ENCODE measurements at regions not wholly inside any gene's neighbourhood (a gene's known extent, or its start where the extent isn't known, plus 50 kb on each side); places are given as distances from the start of the nearest gene placed in this dataset.
A peak's percentile ranks its signal among the peaks of the same experiment; 100 is the strongest.

GRCh38 chr4:123807866-123808265 is 411.3 kb downstream of the SPRY1 start:
- DNase-seq (ENCODE audit: low read depth, low spot score) = no peak

GRCh38 chr4:123809864-123810263 is 413.3 kb downstream of the SPRY1 start:
- DNase-seq (ENCODE audit: low read depth, low spot score) = no peak

- no peak for DNase-seq (ENCODE audit: low read depth, low spot score)
Observed at GRCh38 chr4:123812066-123812390, 415.4 kb downstream of the SPRY1 start.

- DNase-seq (ENCODE audit: low read depth, low spot score) = no peak
Observed at GRCh38 chr4:123813901-123814300, 417.3 kb downstream of the SPRY1 start.

- no peak for DNase-seq (ENCODE audit: low read depth, low spot score)
Observed at GRCh38 chr4:123816462-123816861, 419.9 kb downstream of the SPRY1 start.

- DNase-seq (ENCODE audit: low read depth, low spot score) = no peak
Observed at GRCh38 chr4:123817025-123817688, 420.6 kb downstream of the SPRY1 start.

- no peak for DNase-seq (ENCODE audit: low read depth, low spot score)
Observed at GRCh38 chr4:123819362-123820035, 422.9 kb downstream of the SPRY1 start.

GRCh38 chr4:123821861-123822260 is 425.3 kb downstream of the SPRY1 start:
- no peak for DNase-seq (ENCODE audit: low read depth, low spot score)

GRCh38 chr4:123822353-123822752 is 425.8 kb downstream of the SPRY1 start:
- no peak for DNase-seq (ENCODE audit: low read depth, low spot score)

GRCh38 chr4:123823244-123823643 is 426.6 kb downstream of the SPRY1 start:
- no peak for DNase-seq (ENCODE audit: low read depth, low spot score)

- DNase-seq (ENCODE audit: low read depth, low spot score) = no peak
Observed at GRCh38 chr4:123824524-123824923, 427.9 kb downstream of the SPRY1 start.

- DNase-seq (ENCODE audit: low read depth, low spot score) = no peak
Observed at GRCh38 chr4:123825596-123826291, 429.1 kb downstream of the SPRY1 start.

- DNase-seq (ENCODE audit: low read depth, low spot score) = no peak
Observed at GRCh38 chr4:123826896-123827295, 430.3 kb downstream of the SPRY1 start.

GRCh38 chr4:123827511-123827910 is 430.9 kb downstream of the SPRY1 start:
- no peak for DNase-seq (ENCODE audit: low read depth, low spot score)

- no peak for DNase-seq (ENCODE audit: low read depth, low spot score)
Observed at GRCh38 chr4:123830930-123831329, 434.3 kb downstream of the SPRY1 start.

GRCh38 chr4:123832173-123833026 is 435.8 kb downstream of the SPRY1 start:
- peak; percentile 89 for DNase-seq (ENCODE audit: low read depth, low spot score)

GRCh38 chr4:123833171-123833643 is 436.6 kb downstream of the SPRY1 start:
- no peak for DNase-seq (ENCODE audit: low read depth, low spot score)

GRCh38 chr4:123835831-123836590 is 439.4 kb downstream of the SPRY1 start:
- no peak for DNase-seq (ENCODE audit: low read depth, low spot score)

GRCh38 chr4:123836851-123837595 is 440.4 kb downstream of the SPRY1 start:
- DNase-seq (ENCODE audit: low read depth, low spot score) = no peak

- no peak for DNase-seq (ENCODE audit: low read depth, low spot score)
Observed at GRCh38 chr4:123838474-123838873, 441.9 kb downstream of the SPRY1 start.

Data from smooth muscle cell of the brain vasculature (primary cell).